Muscle of leg (tissue), 3 donors: ENCODE measurements at regions not wholly inside any gene's neighbourhood (a gene's known extent, or its start where the extent isn't known, plus 50 kb on each side); places are given as distances from the start of the nearest gene placed in this dataset.
"Not testable (repeated sequence)": the region's sequence is repeated elsewhere in the genome, so short reads cannot be mapped to it uniquely, and the experiment has no call there.

Experiments used
- DNase-seq: peaks from one replicate; pipeline ENCODE4 v3.0.0; 2013
- H3K27ac ChIP-seq: one replicate; pipeline ENCODE4 v1.5.1; 2013; ENCODE audit warnings: mild to moderate bottlenecking, low read length, control low read depth
- H3K27me3 ChIP-seq: one replicate; pipeline ENCODE4 v1.6.1; 2013; ENCODE audit warnings: low read length; ENCODE audit not compliant: control insufficient read depth, insufficient read depth
- H3K36me3 ChIP-seq: one replicate; pipeline ENCODE4 v1.6.1; 2013; ENCODE audit warnings: low read length; ENCODE audit not compliant: control insufficient read depth, insufficient read depth
- H3K4me1 ChIP-seq: one replicate; pipeline ENCODE4 v1.6.1; 2013; ENCODE audit warnings: low read length; ENCODE audit not compliant: control insufficient read depth, insufficient read depth
- H3K4me3 ChIP-seq: one replicate; pipeline ENCODE4 v1.5.1; 2013; ENCODE audit warnings: low read length, control low read depth
- H3K9me3 ChIP-seq: replicated peaks from 2 replicates; pipeline ENCODE4 v1.6.1; 2013; ENCODE audit warnings: low read depth, low read length; ENCODE audit not compliant: control insufficient read depth
- WGBS: methylation state at CpG from one replicate; pipeline ENCODE4 v1.1.5; 2013; ENCODE audit warnings: missing lambda C conversion rate; ENCODE audit not compliant: insufficient coverage; 5-methylcytosine and 5-hydroxymethylcytosine counted together

GRCh38 chr1:243968413-243968812 is 82.7 kb upstream of the ZBTB18 start:
- WGBS: 17% methylated on average over 3 of the region's 5 CpGs

GRCh38 chr1:243964915-243965314 is 86.2 kb upstream of the ZBTB18 start:
- Histone ChIP-seq H3K27ac (no peak overlapping the region), H3K4me1 (peaks cover 4% of the 10 kb centered on the region), H3K27me3 (no peaks in the 10 kb centered on the region), H3K9me3 (no peaks in the 10 kb centered on the region), H3K4me3 (no peak overlapping the region), H3K36me3 (no peaks in the 10 kb centered on the region)
- no peak for DNase-seq
- no CpG with 5 or more reads among the region's 2 CpGs for WGBS

More at GRCh38 chr1:243968413-243968812, 82.7 kb upstream of the ZBTB18 start:
- no peak for DNase-seq
- Histone ChIP-seq H3K27me3 (no peaks in the 10 kb centered on the region), H3K4me1 (peaks cover 4% of the 10 kb centered on the region), H3K36me3 (no peaks in the 10 kb centered on the region), H3K4me3 (no peak overlapping the region), H3K9me3 (no peaks in the 10 kb centered on the region), H3K27ac (no peak overlapping the region)

GRCh38 chr1:243963571-243963970 is 87.5 kb upstream of the ZBTB18 start:
- H3K36me3 ChIP-seq: no peaks in the 10 kb centered on the region
- no CpG with 5 or more reads among the region's 3 CpGs for WGBS
- DNase-seq: no peak
- no peaks in the 10 kb centered on the region for H3K27me3 ChIP-seq
- no peaks in the 10 kb centered on the region for H3K9me3 ChIP-seq
- peaks cover 2% of the 10 kb centered on the region for H3K4me1 ChIP-seq
- no peak overlapping the region for H3K4me3 ChIP-seq
- no peak overlapping the region for H3K27ac ChIP-seq

- Histone ChIP-seq H3K4me1 (no peaks in the 10 kb centered on the region), H3K27ac (no peak overlapping the region), H3K36me3 (no peaks in the 10 kb centered on the region), H3K4me3 (no peak overlapping the region), H3K9me3 (no peaks in the 10 kb centered on the region), H3K27me3 (no peaks in the 10 kb centered on the region)
- no CpG with 5 or more reads among the region's 3 CpGs for WGBS
- no peak for DNase-seq
These were observed 88.5 kb upstream of the ZBTB18 start for GRCh38 chr1:243962541-243962940.

GRCh38 chr1:243959998-243960397 is 91.1 kb upstream of the ZBTB18 start:
- Histone ChIP-seq H3K36me3 (no peaks in the 10 kb centered on the region), H3K27ac (no peak overlapping the region), H3K4me1 (no peaks in the 10 kb centered on the region), H3K27me3 (no peaks in the 10 kb centered on the region), H3K9me3 (no peaks in the 10 kb centered on the region), H3K4me3 (no peak overlapping the region)
- peak; percentile 13 for DNase-seq
- 56% methylated on average over 2 of the region's 2 CpGs for WGBS

- Histone ChIP-seq H3K9me3 (no peaks in the 10 kb centered on the region), H3K4me1 (no peaks in the 10 kb centered on the region), H3K36me3 (no peaks in the 10 kb centered on the region), H3K27me3 (no peaks in the 10 kb centered on the region), H3K4me3 (no peak overlapping the region), H3K27ac (no peak overlapping the region)
- no peak for DNase-seq
These were observed 93.9 kb upstream of the ZBTB18 start for GRCh38 chr1:243957141-243957540.

- no peak for DNase-seq
- no peaks in the 10 kb centered on the region for H3K27me3 ChIP-seq
- H3K36me3 ChIP-seq: no peaks in the 10 kb centered on the region
- H3K9me3 ChIP-seq: no peaks in the 10 kb centered on the region
- no peak overlapping the region for H3K27ac ChIP-seq
- H3K4me3 ChIP-seq: no peak overlapping the region
- H3K4me1 ChIP-seq: no peaks in the 10 kb centered on the region
- no CpG with 5 or more reads among the region's 3 CpGs for WGBS
These were observed 94.6 kb upstream of the ZBTB18 start for GRCh38 chr1:243956450-243956849.

- H3K4me3 ChIP-seq, H3K27me3 ChIP-seq, H3K27ac ChIP-seq, H3K36me3 ChIP-seq, DNase-seq, H3K4me1 ChIP-seq, H3K9me3 ChIP-seq: not testable (repeated sequence)
- WGBS: 79% methylated on average over 9 of the region's 11 CpGs
These were observed 99.9 kb upstream of the ZBTB18 start for GRCh38 chr1:243951207-243951606.

GRCh38 chr1:243950166-243950565 is 100.1 kb upstream of the AKT3 start:
- H3K27ac ChIP-seq: no peak overlapping the region

GRCh38 chr1:243946946-243947345 is 96.9 kb upstream of the AKT3 start:
- no CpG with 5 or more reads among the region's 8 CpGs for WGBS
- Histone ChIP-seq H3K4me3 (no peak overlapping the region), H3K27ac (no peak overlapping the region), H3K36me3 (no peaks in the 10 kb centered on the region), H3K27me3 (no peaks in the 10 kb centered on the region), H3K4me1 (no peaks in the 10 kb centered on the region), H3K9me3 (no peaks in the 10 kb centered on the region)
- peak; percentile 11 for DNase-seq

More at GRCh38 chr1:243950166-243950565, 100.1 kb upstream of the AKT3 start:
- Histone ChIP-seq H3K4me3 (no peak overlapping the region), H3K4me1 (no peaks in the 10 kb centered on the region), H3K9me3 (no peaks in the 10 kb centered on the region), H3K36me3 (no peaks in the 10 kb centered on the region), H3K27me3 (no peaks in the 10 kb centered on the region)
- WGBS: 77% methylated on average over 2 of the region's 3 CpGs
- DNase-seq: peak; percentile 18

- H3K4me3 ChIP-seq: no peak overlapping the region
- no peaks in the 10 kb centered on the region for H3K27me3 ChIP-seq
- H3K9me3 ChIP-seq: no peaks in the 10 kb centered on the region
- DNase-seq: no peak
- no peaks in the 10 kb centered on the region for H3K36me3 ChIP-seq
- H3K27ac ChIP-seq: no peak overlapping the region
- WGBS: 55% methylated on average over 7 of the region's 7 CpGs
- H3K4me1 ChIP-seq: no peaks in the 10 kb centered on the region
These were observed 96.2 kb upstream of the AKT3 start for GRCh38 chr1:243946253-243946652.
